NCI-H2196 treated with DMSO at 0.1 percent for 48 hours (cell line): ENCODE measurements at regions not wholly inside any gene's neighbourhood (a gene's known extent, or its start where the extent isn't known, plus 50 kb on each side); places are given as distances from the start of the nearest gene placed in this dataset.

Experiments used
- DNase-seq: peaks from one replicate; lab custom pipeline; 2025; ENCODE audit not compliant: unreplicated experiment; lab: John Stamatoyannopoulos, UW

GRCh38 chr15:62953021-62953420, 89.5 kb upstream of the TPM1 start:
- no peak for DNase-seq

GRCh38 chr15:62953496-62954045, 89.0 kb upstream of the TPM1 start:
- no peak for DNase-seq

GRCh38 chr15:62957130-62957529, 85.4 kb upstream of the TPM1 start:
- DNase-seq = no peak

GRCh38 chr15:62958528-62959363, 83.8 kb upstream of the TPM1 start:
- DNase-seq = no peak

GRCh38 chr15:62961134-62961533, 81.4 kb upstream of the TPM1 start:
- no peak for DNase-seq

GRCh38 chr15:62962101-62962995, 80.2 kb upstream of the TPM1 start:
- no peak for DNase-seq

GRCh38 chr15:62964251-62964650, 78.3 kb upstream of the TPM1 start:
- DNase-seq = no peak

GRCh38 chr15:62966294-62967078, 76.1 kb upstream of the TPM1 start:
- no peak for DNase-seq

- DNase-seq = no peak
Observed at GRCh38 chr15:62968699-62969098, 73.8 kb upstream of the TPM1 start.

- no peak for DNase-seq
Observed at GRCh38 chr15:62969442-62970089, 73.0 kb upstream of the TPM1 start.

GRCh38 chr15:62972814-62973213, 69.7 kb upstream of the TPM1 start:
- no peak for DNase-seq

GRCh38 chr15:62975515-62975914, 67.0 kb upstream of the TPM1 start:
- DNase-seq = no peak

- no peak for DNase-seq
Observed at GRCh38 chr15:62976301-62976881, 66.2 kb upstream of the TPM1 start.

- DNase-seq = no peak
Observed at GRCh38 chr15:62977952-62978811, 64.4 kb upstream of the TPM1 start.

- DNase-seq = no peak
Observed at GRCh38 chr15:62979252-62979651, 63.3 kb upstream of the TPM1 start.

GRCh38 chr15:62981071-62981470, 61.5 kb upstream of the TPM1 start:
- no peak for DNase-seq

GRCh38 chr15:62983956-62984355, 58.6 kb upstream of the TPM1 start:
- no peak for DNase-seq

GRCh38 chr15:62985768-62986167, 56.8 kb upstream of the TPM1 start:
- no peak for DNase-seq

GRCh38 chr15:62986948-62987347, 55.6 kb upstream of the TPM1 start:
- no peak for DNase-seq
